IMR-90 (cell line): ENCODE measurements at regions not wholly inside any gene's neighbourhood (a gene's known extent, or its start where the extent isn't known, plus 50 kb on each side); places are given as distances from the start of the nearest gene placed in this dataset.
A peak's percentile ranks its signal among the peaks of the same experiment; 100 is the strongest.

Experiments used
- CEBPB ChIP-seq: IDR thresholded peaks from 2 replicates; pipeline ENCODE4 v1.6.1; 2012; ENCODE audit warnings: low read depth, low read length, improper control_type of control experiment
- CHD1 ChIP-seq: IDR thresholded peaks from 2 replicates; pipeline ENCODE4 v1.6.1; 2012; ENCODE audit warnings: low read depth, low read length, improper control_type of control experiment
- MXI1 ChIP-seq: IDR thresholded peaks from 2 replicates; pipeline ENCODE4 v1.6.1; 2012; ENCODE audit warnings: low read depth, mild to moderate bottlenecking, low read length, moderate library complexity, borderline replicate concordance
- POLR2A ChIP-seq: IDR thresholded peaks from 2 replicates; pipeline ENCODE4 v1.6.1; 2012; ENCODE audit warnings: mild to moderate bottlenecking, low read depth, low read length
- SMC3 ChIP-seq: fragments of 150-350 bp; IDR thresholded peaks from 2 replicates; pipeline ENCODE4 v1.6.1; 2016; ENCODE audit warnings: low read depth, mild to moderate bottlenecking, antibody characterized with exemption, low read length, moderate library complexity
- TF ChIP-seq, protein P1 (sequence below): conservative IDR thresholded peaks from 2 replicates; pipeline ENCODE4 v1.5.1; 2012; ENCODE audit warnings: mild to moderate bottlenecking, low read depth, low read length, improper control_type of control experiment
- TF ChIP-seq, protein P2 (sequence below): fragments of 150-350 bp; IDR thresholded peaks from 2 replicates; pipeline ENCODE4 v1.6.1; 2016; ENCODE audit warnings: low read depth, mild to moderate bottlenecking, low read length, moderate library complexity, borderline replicate concordance

DNA sequence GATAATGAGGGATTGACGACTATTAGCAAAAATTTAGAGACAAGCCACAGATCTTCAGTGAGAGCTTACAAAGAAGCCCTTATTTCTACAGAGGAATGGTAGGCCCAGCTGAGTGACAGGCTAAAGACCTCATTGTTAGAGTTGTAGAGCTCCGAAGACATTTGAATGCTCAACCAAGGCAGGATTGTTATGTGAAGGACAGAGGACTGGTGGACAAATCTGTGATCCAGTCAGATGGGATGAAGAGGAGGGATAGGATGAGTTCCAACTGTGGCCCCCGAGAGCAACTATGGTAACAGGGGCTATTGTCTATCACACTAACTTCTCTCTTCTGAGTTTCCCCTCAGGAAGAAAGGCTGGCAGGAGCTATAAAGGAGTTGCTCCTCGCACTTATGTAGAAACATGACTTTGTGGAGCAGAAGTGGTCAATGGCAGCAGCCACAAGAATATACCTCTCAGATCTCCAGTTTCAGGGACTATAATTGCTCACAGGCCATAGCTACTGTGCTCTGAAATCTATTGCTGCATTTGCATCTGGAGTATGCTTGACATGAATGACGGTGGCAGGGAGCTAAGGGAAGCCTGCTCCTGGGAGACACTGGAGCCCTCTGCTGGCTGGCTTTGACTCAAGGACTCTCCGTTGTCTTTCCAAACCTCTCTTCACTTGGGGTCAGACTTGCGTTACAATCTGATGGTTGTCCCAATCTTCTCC, 50.3 kb upstream of the GREB1L start:
- TF ChIP-seq, protein P1, sequence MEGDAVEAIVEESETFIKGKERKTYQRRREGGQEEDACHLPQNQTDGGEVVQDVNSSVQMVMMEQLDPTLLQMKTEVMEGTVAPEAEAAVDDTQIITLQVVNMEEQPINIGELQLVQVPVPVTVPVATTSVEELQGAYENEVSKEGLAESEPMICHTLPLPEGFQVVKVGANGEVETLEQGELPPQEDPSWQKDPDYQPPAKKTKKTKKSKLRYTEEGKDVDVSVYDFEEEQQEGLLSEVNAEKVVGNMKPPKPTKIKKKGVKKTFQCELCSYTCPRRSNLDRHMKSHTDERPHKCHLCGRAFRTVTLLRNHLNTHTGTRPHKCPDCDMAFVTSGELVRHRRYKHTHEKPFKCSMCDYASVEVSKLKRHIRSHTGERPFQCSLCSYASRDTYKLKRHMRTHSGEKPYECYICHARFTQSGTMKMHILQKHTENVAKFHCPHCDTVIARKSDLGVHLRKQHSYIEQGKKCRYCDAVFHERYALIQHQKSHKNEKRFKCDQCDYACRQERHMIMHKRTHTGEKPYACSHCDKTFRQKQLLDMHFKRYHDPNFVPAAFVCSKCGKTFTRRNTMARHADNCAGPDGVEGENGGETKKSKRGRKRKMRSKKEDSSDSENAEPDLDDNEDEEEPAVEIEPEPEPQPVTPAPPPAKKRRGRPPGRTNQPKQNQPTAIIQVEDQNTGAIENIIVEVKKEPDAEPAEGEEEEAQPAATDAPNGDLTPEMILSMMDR = peak; percentile 63
- TF ChIP-seq POLR2A (no peak), CEBPB (no peak), SMC3 (peak; percentile 42), MXI1 (no peak), CHD1 (no peak)
- TF ChIP-seq, protein P2, sequence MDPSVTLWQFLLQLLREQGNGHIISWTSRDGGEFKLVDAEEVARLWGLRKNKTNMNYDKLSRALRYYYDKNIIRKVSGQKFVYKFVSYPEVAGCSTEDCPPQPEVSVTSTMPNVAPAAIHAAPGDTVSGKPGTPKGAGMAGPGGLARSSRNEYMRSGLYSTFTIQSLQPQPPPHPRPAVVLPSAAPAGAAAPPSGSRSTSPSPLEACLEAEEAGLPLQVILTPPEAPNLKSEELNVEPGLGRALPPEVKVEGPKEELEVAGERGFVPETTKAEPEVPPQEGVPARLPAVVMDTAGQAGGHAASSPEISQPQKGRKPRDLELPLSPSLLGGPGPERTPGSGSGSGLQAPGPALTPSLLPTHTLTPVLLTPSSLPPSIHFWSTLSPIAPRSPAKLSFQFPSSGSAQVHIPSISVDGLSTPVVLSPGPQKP = no peak
